Keratinocyte (primary cell): ENCODE measurements at regions not wholly inside any gene's neighbourhood (a gene's known extent, or its start where the extent isn't known, plus 50 kb on each side); places are given as distances from the start of the nearest gene placed in this dataset.

Source experiments
- DNase-seq: peaks from one replicate; pipeline ENCODE4 v3.0.0-alpha.2; 2011; ENCODE audit warnings: low read depth, missing footprints, low spot score
- FAIRE-seq: peaks from 2 replicates; lab custom pipeline; 2011; peaks lifted over from hg19 to GRCh38; lab: Jason Lieb, UNC
- H2AFZ ChIP-seq: 2 replicates; pipeline ENCODE4 v1.6.0; 2012; ENCODE audit warnings: low read length, control low read depth, inconsistent platforms; ENCODE audit not compliant: control insufficient read depth
- H3K27ac ChIP-seq: 2 replicates; pipeline ENCODE4 v1.5.1; 2011; ENCODE audit warnings: low read length; ENCODE audit not compliant: control insufficient read depth, insufficient read depth
- H3K27me3 ChIP-seq: 3 replicates; pipeline ENCODE4 v1.6.0; 2011; ENCODE audit warnings: low read length; ENCODE audit not compliant: control insufficient read depth, insufficient read depth; ENCODE audit errors: extremely low read depth
- H3K36me3 ChIP-seq, 2 experiments: 2 replicates in 1 of 2; 3 replicates in 1 of 2; pipeline ENCODE4 v1.5.1; 2011; ENCODE audit warnings: low read length in 2 of 2, mild to moderate bottlenecking in 1 of 2; ENCODE audit not compliant: control insufficient read depth in 2 of 2, insufficient read depth in 2 of 2; ENCODE audit errors: extremely low read depth in 1 of 2
- H3K4me1 ChIP-seq: 3 replicates; pipeline ENCODE4 v1.5.1; 2011; ENCODE audit warnings: low read length; ENCODE audit not compliant: control insufficient read depth, insufficient read depth; ENCODE audit errors: extremely low read depth
- H3K4me2 ChIP-seq: 3 replicates; pipeline ENCODE4 v1.6.0; 2011; ENCODE audit warnings: low read depth, low read length; ENCODE audit not compliant: control insufficient read depth, insufficient read depth; ENCODE audit errors: extremely low read depth
- H3K4me3 ChIP-seq, 3 experiments: fragments of 200-600 bp in 1 of 3; sonication (generic) in 1 of 3; 2 replicates in 2 of 3; 3 replicates in 1 of 3; pipeline ENCODE4 v1.5.1; 2011 to 2016; ENCODE audit warnings: low read length in 3 of 3, mild to moderate bottlenecking in 3 of 3, control low read depth in 2 of 3, inconsistent platforms in 1 of 3, low read depth in 1 of 3, mixed read lengths in 1 of 3, mixed run types in 1 of 3, moderate library complexity in 1 of 3; ENCODE audit not compliant: control insufficient read depth in 2 of 3, insufficient read depth in 2 of 3; ENCODE audit errors: extremely low read depth in 1 of 3
- H3K79me2 ChIP-seq: 2 replicates; pipeline ENCODE4 v1.6.0; 2012; ENCODE audit warnings: low read length; ENCODE audit not compliant: control insufficient read depth, insufficient read depth
- H3K9ac ChIP-seq: 3 replicates; pipeline ENCODE4 v1.6.0; 2011; ENCODE audit warnings: low read length; ENCODE audit not compliant: control insufficient read depth, insufficient read depth; ENCODE audit errors: extremely low read depth
- H3K9me1 ChIP-seq: 3 replicates; pipeline ENCODE4 v1.6.0; 2011; ENCODE audit warnings: low read length; ENCODE audit not compliant: control insufficient read depth, insufficient read depth; ENCODE audit errors: extremely low read depth
- H3K9me3 ChIP-seq: 2 replicates; pipeline ENCODE4 v1.5.1; 2012; ENCODE audit warnings: low read depth, low read length; ENCODE audit not compliant: control insufficient read depth
- H4K20me1 ChIP-seq: 3 replicates; pipeline ENCODE4 v1.6.0; 2011; ENCODE audit warnings: low read length; ENCODE audit not compliant: control insufficient read depth, insufficient read depth; ENCODE audit errors: extremely low read depth
- CTCF ChIP-seq, 3 experiments: IDR thresholded peaks in 1 of 3; conservative IDR thresholded peaks in 1 of 3; optimal IDR thresholded peaks in 1 of 3; 2 replicates in 2 of 3; 3 replicates in 1 of 3; pipeline versions ENCODE3 to v1.5.1; 2011; ENCODE audit warnings: low read length in 3 of 3, mild to moderate bottlenecking in 3 of 3, moderate library complexity in 2 of 3, control low read depth in 1 of 3, inconsistent platforms in 1 of 3; ENCODE audit not compliant: insufficient read depth in 2 of 3; ENCODE audit errors: extremely low read depth in 1 of 3
- EZH2 ChIP-seq: IDR thresholded peaks from one replicate; pipeline ENCODE4 v1.6.1; 2012; ENCODE audit warnings: inconsistent platforms, mild to moderate bottlenecking, low read length, moderate library complexity
- dilution Hi-C: fragments of 300-500 bp; cut with MboI; formaldehyde crosslinking; loops from one replicate; pipeline ENCODE4 v1.7.0; 2020; ENCODE audit warnings: low sequenced_read_pairs; ENCODE audit not compliant: extremely low pct_ligation_motif_present

GRCh38 chr16:9039210-9039609 is 52.2 kb upstream of the HAPSTR1 start:
- dilution Hi-C loops: no loop called here
- no peaks in the 10 kb centered on the region for H3K9me1 ChIP-seq
- no peaks in the 10 kb centered on the region for H3K36me3 ChIP-seq
- H3K4me2 ChIP-seq: no peak overlapping the region
- H3K27ac ChIP-seq: no peak overlapping the region
- H2AFZ ChIP-seq: no peak overlapping the region
- no peak for FAIRE-seq
- H3K79me2 ChIP-seq: no peaks in the 10 kb centered on the region
- no peak for DNase-seq
- H3K27me3 ChIP-seq: no peaks in the 10 kb centered on the region
- H3K4me1 ChIP-seq: no peaks in the 10 kb centered on the region
- H3K4me3 ChIP-seq: no peak overlapping the region
- no peaks in the 10 kb centered on the region for H4K20me1 ChIP-seq
- no peak overlapping the region for H3K9ac ChIP-seq
- no peaks in the 10 kb centered on the region for H3K9me3 ChIP-seq
- TF ChIP-seq CTCF (optimal IDR thresholded peaks at IDR 0.05 in 1 of 3, IDR thresholded peaks at IDR 0.05 in 1 of 3, conservative IDR thresholded peaks at IDR 0.05 in 1 of 3; ENCODE audit: extremely low read depth in 1 of 3, insufficient read depth in 2 of 3, low read length in 3 of 3) (no peak), EZH2 (no peak)

- FAIRE-seq (no peak), DNase-seq (no peak)
- Histone ChIP-seq H4K20me1 (no peaks in the 10 kb centered on the region), H3K9ac (no peak overlapping the region), H3K9me1 (no peaks in the 10 kb centered on the region), H3K9me3 (no peaks in the 10 kb centered on the region), H2AFZ (no peak overlapping the region), H3K4me1 (no peaks in the 10 kb centered on the region), H3K27me3 (no peaks in the 10 kb centered on the region), H3K4me3 (no peak overlapping the region), H3K27ac (no peak overlapping the region), H3K36me3 (no peaks in the 10 kb centered on the region), H3K79me2 (no peaks in the 10 kb centered on the region), H3K4me2 (no peak overlapping the region)
- dilution Hi-C loops: no loop called here
- TF ChIP-seq EZH2: no peak
- no peak for TF ChIP-seq CTCF (optimal IDR thresholded peaks at IDR 0.05 in 1 of 3, IDR thresholded peaks at IDR 0.05 in 1 of 3, conservative IDR thresholded peaks at IDR 0.05 in 1 of 3; ENCODE audit: extremely low read depth in 1 of 3, insufficient read depth in 2 of 3, low read length in 3 of 3)
Measured at GRCh38 chr16:9040800-9041412, 50.5 kb upstream of the HAPSTR1 start.
